Mucosa of rectum (tissue), 2 donors: ENCODE measurements at regions not wholly inside any gene's neighbourhood (a gene's known extent, or its start where the extent isn't known, plus 50 kb on each side); places are given as distances from the start of the nearest gene placed in this dataset.

Experiments
- H3K27ac ChIP-seq, 2 donors: one replicate each; pipeline ENCODE4 v1.7.0; 2013; ENCODE audit warnings: inconsistent platforms in 2 of 2, low read depth in 2 of 2, low read length in 2 of 2
- H3K27me3 ChIP-seq, 2 donors: one replicate each; pipeline ENCODE4 v1.7.0; 2013; ENCODE audit warnings: low read length in 2 of 2; ENCODE audit not compliant: control insufficient read depth in 2 of 2, insufficient read depth in 2 of 2
- H3K36me3 ChIP-seq, 2 donors: one replicate each; pipeline ENCODE4 v1.7.0; 2013; ENCODE audit warnings: low read length in 2 of 2; ENCODE audit not compliant: control insufficient read depth in 2 of 2, insufficient read depth in 2 of 2
- H3K4me1 ChIP-seq, 2 donors: one replicate each; pipeline ENCODE4 v1.7.0; 2013; ENCODE audit warnings: low read length in 2 of 2, mild to moderate bottlenecking in 1 of 2; ENCODE audit not compliant: control insufficient read depth in 2 of 2, insufficient read depth in 2 of 2
- H3K4me3 ChIP-seq, 2 donors: one replicate each; pipeline ENCODE4 v1.7.0; 2013; ENCODE audit warnings: low read length in 2 of 2
- H3K9ac ChIP-seq, 2 donors: one replicate each; pipeline ENCODE4 v1.7.0; 2013; ENCODE audit warnings: low read length in 2 of 2, low read depth in 1 of 2, mild to moderate bottlenecking in 1 of 2
- H3K9me3 ChIP-seq, 2 donors: one replicate each; pipeline ENCODE4 v1.7.0; 2013; ENCODE audit warnings: low read length in 2 of 2; ENCODE audit not compliant: control insufficient read depth in 2 of 2
- donor health status: healthy.
- donor health status: Normal muscosa, but diverticular disease.

- H3K4me3 ChIP-seq = no peak overlapping the region
- H3K27me3 ChIP-seq = no peaks in the 10 kb centered on the region
- no peaks in the 10 kb centered on the region for H3K9me3 ChIP-seq
- H3K27ac ChIP-seq = no peak overlapping the region
- H3K4me1 ChIP-seq = peaks cover 0 to 3% of the 10 kb centered on the region in 2 donors
- H3K36me3 ChIP-seq = peaks cover 0 to 7% of the 10 kb centered on the region in 2 donors
- H3K9ac ChIP-seq = no peak overlapping the region
These were observed 237.3 kb upstream of the KLF14 start for GRCh38 chr7:130971297-130971696.

GRCh38 chr7:130972201-130972600 lies 238.2 kb upstream of the KLF14 start:
- Histone ChIP-seq H3K4me1 (peaks cover 0 to 3% of the 10 kb centered on the region in 2 donors), H3K27ac (no peak overlapping the region), H3K4me3 (no peak overlapping the region), H3K9me3 (no peaks in the 10 kb centered on the region), H3K27me3 (no peaks in the 10 kb centered on the region), H3K36me3 (peaks cover 0 to 4% of the 10 kb centered on the region in 2 donors), H3K9ac (no peak overlapping the region)

GRCh38 chr7:130973637-130974036 lies 239.6 kb upstream of the KLF14 start:
- Histone ChIP-seq H3K36me3 (peaks cover 0 to 4% of the 10 kb centered on the region in 2 donors), H3K27ac (no peak overlapping the region), H3K4me1 (peaks cover 0 to 3% of the 10 kb centered on the region in 2 donors)

GRCh38 chr7:130974169-130974568 lies 240.2 kb upstream of the KLF14 start:
- no peak overlapping the region for H3K27ac ChIP-seq
- peaks cover 0 to 3% of the 10 kb centered on the region in 2 donors for H3K4me1 ChIP-seq
- peaks cover 0 to 4% of the 10 kb centered on the region in 2 donors for H3K36me3 ChIP-seq
- H3K9me3 ChIP-seq = no peaks in the 10 kb centered on the region
- H3K27me3 ChIP-seq = no peaks in the 10 kb centered on the region
- no peak overlapping the region for H3K4me3 ChIP-seq
- H3K9ac ChIP-seq = no peak overlapping the region

More at GRCh38 chr7:130973637-130974036, 239.6 kb upstream of the KLF14 start:
- no peak overlapping the region for H3K4me3 ChIP-seq
- no peaks in the 10 kb centered on the region for H3K9me3 ChIP-seq
- H3K9ac ChIP-seq = no peak overlapping the region
- H3K27me3 ChIP-seq = no peaks in the 10 kb centered on the region

GRCh38 chr7:130974794-130975193 lies 240.8 kb upstream of the KLF14 start:
- Histone ChIP-seq H3K4me1 (peaks cover 0 to 3% of the 10 kb centered on the region in 2 donors), H3K27ac (no peak overlapping the region)

GRCh38 chr7:130975731-130976130 lies 241.7 kb upstream of the KLF14 start:
- H3K4me1 ChIP-seq = peaks cover 0 to 3% of the 10 kb centered on the region in 2 donors
- no peak overlapping the region for H3K27ac ChIP-seq
- H3K36me3 ChIP-seq = peaks cover 0 to 4% of the 10 kb centered on the region in 2 donors
- no peak overlapping the region for H3K9ac ChIP-seq
- H3K9me3 ChIP-seq = no peaks in the 10 kb centered on the region
- H3K27me3 ChIP-seq = no peaks in the 10 kb centered on the region
- H3K4me3 ChIP-seq = no peak overlapping the region

More at GRCh38 chr7:130974794-130975193, 240.8 kb upstream of the KLF14 start:
- Histone ChIP-seq H3K4me3 (no peak overlapping the region), H3K9ac (no peak overlapping the region), H3K36me3 (peaks cover 0 to 4% of the 10 kb centered on the region in 2 donors), H3K27me3 (no peaks in the 10 kb centered on the region), H3K9me3 (no peaks in the 10 kb centered on the region)

- Histone ChIP-seq H3K27me3 (no peaks in the 10 kb centered on the region), H3K36me3 (no peaks in the 10 kb centered on the region), H3K9ac (no peak overlapping the region), H3K9me3 (no peaks in the 10 kb centered on the region), H3K4me1 (peaks cover 0 to 29% of the 10 kb centered on the region in 2 donors), H3K4me3 (no peak overlapping the region), H3K27ac (peak overlapping the region in 1 of 2 donors; percentile 19)
These were observed 248.2 kb upstream of the KLF14 start for GRCh38 chr7:130982160-130982638.

GRCh38 chr7:130982651-130983050 lies 248.6 kb upstream of the KLF14 start:
- Histone ChIP-seq H3K27me3 (no peaks in the 10 kb centered on the region), H3K4me1 (peaks cover 0 to 29% of the 10 kb centered on the region in 2 donors), H3K9ac (no peak overlapping the region), H3K4me3 (no peak overlapping the region), H3K9me3 (no peaks in the 10 kb centered on the region), H3K36me3 (no peaks in the 10 kb centered on the region), H3K27ac (peak overlapping the region in 1 of 2 donors; percentile 19)

GRCh38 chr7:130985361-130985760 lies 251.4 kb upstream of the KLF14 start:
- Histone ChIP-seq H3K4me3 (no peak overlapping the region), H3K36me3 (no peaks in the 10 kb centered on the region), H3K9me3 (no peaks in the 10 kb centered on the region), H3K27me3 (no peaks in the 10 kb centered on the region), H3K27ac (peak overlapping the region; percentile 9 to 30), H3K4me1 (peaks cover 4 to 46% of the 10 kb centered on the region in 2 donors), H3K9ac (no peak overlapping the region)

- Histone ChIP-seq H3K36me3 (no peaks in the 10 kb centered on the region), H3K27me3 (no peaks in the 10 kb centered on the region), H3K9ac (no peak overlapping the region), H3K27ac (peak overlapping the region in 1 of 2 donors; percentile 8), H3K4me1 (peaks cover 9 to 51% of the 10 kb centered on the region in 2 donors), H3K9me3 (no peaks in the 10 kb centered on the region), H3K4me3 (no peak overlapping the region)
These were observed 252.3 kb upstream of the KLF14 start for GRCh38 chr7:130986261-130986690.
